Stomach (tissue), 4 donors: ENCODE measurements at regions not wholly inside any gene's neighbourhood (a gene's known extent, or its start where the extent isn't known, plus 50 kb on each side); places are given as distances from the start of the nearest gene placed in this dataset.

Experiments
- CTCF ChIP-seq, 7 experiments: fragments of 450-650 bp in 4 of 7; fragments of 200-600 bp in 3 of 7; sonication (generic) in 3 of 7; IDR thresholded peaks; one replicate each; pipeline ENCODE4 v1.5.1; 2016 to 2019; ENCODE audit warnings: antibody characterized with exemption in 7 of 7, control low read depth in 2 of 7, mild to moderate bottlenecking in 1 of 7
- POLR2A ChIP-seq, 4 donors: fragments of 450-650 bp; IDR thresholded peaks; one replicate each; pipeline ENCODE4 v1.6.1; 2016; ENCODE audit warnings: antibody characterized with exemption in 4 of 4, control low read depth in 2 of 4, mild to moderate bottlenecking in 1 of 4, moderate library complexity in 1 of 4
- POLR2AphosphoS5 ChIP-seq, 3 donors: sonication (generic); formaldehyde crosslinking; IDR thresholded peaks; one replicate each; pipeline ENCODE4 v1.6.1; 2016; ENCODE audit warnings: antibody characterized with exemption in 3 of 3

GRCh38 chr4:64969081-64969480 lies 559.8 kb upstream of the TECRL start:
- TF ChIP-seq CTCF (IDR thresholded peaks at IDR 0.05) = no peak
- TF ChIP-seq POLR2A (IDR thresholded peaks at IDR 0.05) = no peak
- TF ChIP-seq POLR2AphosphoS5 (IDR thresholded peaks at IDR 0.05) = no peak
